AG04450 (cell line): ENCODE measurements at regions not wholly inside any gene's neighbourhood (a gene's known extent, or its start where the extent isn't known, plus 50 kb on each side); places are given as distances from the start of the nearest gene placed in this dataset.

Source experiments
- CTCF ChIA-PET: fragments of 300-600, 350-600 bp; formaldehyde crosslinking; extraction: SDS; loops from one replicate; lab custom pipeline; 2022; ENCODE audit warnings: antibody characterized with exemption, inconsistent platforms; lab: Charles Lee
- POLR2A ChIA-PET: fragments of 350-600 bp; formaldehyde crosslinking; extraction: SDS; loops from one replicate; lab custom pipeline; 2021; ENCODE audit warnings: antibody characterized with exemption, inconsistent platforms; lab: Yijun Ruan, JAX
- DNase-seq: peaks from one replicate; pipeline ENCODE4 v3.0.0-alpha.2; 2011; ENCODE audit warnings: low read depth, low spot score
- H3K27ac ChIP-seq: one replicate; pipeline ENCODE4 v1.5.1; 2012; ENCODE audit warnings: low read depth, low read length, control low read depth
- H3K27me3 ChIP-seq: one replicate; pipeline ENCODE4 v1.6.0; 2012; ENCODE audit warnings: low read length; ENCODE audit not compliant: control insufficient read depth, insufficient read depth
- H3K4me3 ChIP-seq: 2 replicates; pipeline ENCODE4 v1.5.1; 2011; ENCODE audit warnings: mild to moderate bottlenecking, low read depth, low read length, control low read depth
- H3K9me3 ChIP-seq: 2 replicates; pipeline ENCODE4 v1.5.1; 2012; ENCODE audit warnings: low read length; ENCODE audit not compliant: control insufficient read depth, insufficient read depth
- TF ChIP-seq, protein P1 (sequence below): IDR thresholded peaks from 2 replicates; pipeline ENCODE4 v1.5.1; 2011; ENCODE audit warnings: low read depth, low read length, control low read depth, inconsistent platforms

DNA sequence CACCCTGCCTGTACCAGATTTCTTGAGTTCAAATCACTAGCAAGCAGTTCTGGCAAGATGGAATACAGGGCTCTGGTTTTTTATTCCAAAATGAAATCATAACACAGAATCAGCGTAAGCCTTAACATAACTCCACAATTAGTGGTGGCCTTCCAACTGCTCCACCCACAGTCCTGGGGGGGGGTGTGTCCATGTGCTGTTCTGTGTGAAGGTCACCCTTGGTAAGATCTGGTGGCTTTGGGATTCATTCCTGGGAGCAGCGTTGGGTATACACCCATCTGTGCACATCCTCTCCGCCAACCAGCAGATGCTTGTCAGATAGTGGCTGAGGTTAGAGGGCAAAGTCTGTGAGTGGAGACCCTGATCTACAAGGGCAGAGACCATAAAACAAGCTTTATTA lies 49.9 kb upstream of the CD83 start:
- Histone ChIP-seq H3K27me3 (no peaks in the 10 kb centered on the region), H3K9me3 (no peaks in the 10 kb centered on the region), H3K4me3 (no peak overlapping the region), H3K27ac (peak overlapping the region; percentile 43)
- TF ChIP-seq, protein P1, sequence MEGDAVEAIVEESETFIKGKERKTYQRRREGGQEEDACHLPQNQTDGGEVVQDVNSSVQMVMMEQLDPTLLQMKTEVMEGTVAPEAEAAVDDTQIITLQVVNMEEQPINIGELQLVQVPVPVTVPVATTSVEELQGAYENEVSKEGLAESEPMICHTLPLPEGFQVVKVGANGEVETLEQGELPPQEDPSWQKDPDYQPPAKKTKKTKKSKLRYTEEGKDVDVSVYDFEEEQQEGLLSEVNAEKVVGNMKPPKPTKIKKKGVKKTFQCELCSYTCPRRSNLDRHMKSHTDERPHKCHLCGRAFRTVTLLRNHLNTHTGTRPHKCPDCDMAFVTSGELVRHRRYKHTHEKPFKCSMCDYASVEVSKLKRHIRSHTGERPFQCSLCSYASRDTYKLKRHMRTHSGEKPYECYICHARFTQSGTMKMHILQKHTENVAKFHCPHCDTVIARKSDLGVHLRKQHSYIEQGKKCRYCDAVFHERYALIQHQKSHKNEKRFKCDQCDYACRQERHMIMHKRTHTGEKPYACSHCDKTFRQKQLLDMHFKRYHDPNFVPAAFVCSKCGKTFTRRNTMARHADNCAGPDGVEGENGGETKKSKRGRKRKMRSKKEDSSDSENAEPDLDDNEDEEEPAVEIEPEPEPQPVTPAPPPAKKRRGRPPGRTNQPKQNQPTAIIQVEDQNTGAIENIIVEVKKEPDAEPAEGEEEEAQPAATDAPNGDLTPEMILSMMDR, result no peak
- ChIA-PET CTCF (interaction anchor here (0.6 to 11.5 kb wide), 44 partner anchors 8 to 1277 kb away, joined by 3 to 501 read pairs (median 4); partner anchors contain the start of genes CD83 and RNF182), POLR2A (interaction anchor here (0.7 to 1.6 kb wide), 3 partner anchors 30 to 207 kb away, joined by 3 to 5 read pairs (median 4); partner anchors contain the start of gene RNF182)
- DNase-seq, result no peak
